Endothelial cell (in vitro differentiated cells): ENCODE measurements at regions not wholly inside any gene's neighbourhood (a gene's known extent, or its start where the extent isn't known, plus 50 kb on each side); places are given as distances from the start of the nearest gene placed in this dataset.

Source experiments
- DNase-seq: peaks from one replicate; pipeline ENCODE4 v3.0.0; 2021; ENCODE audit warnings: low spot score
- H3K27ac Mint-ChIP-seq: one replicate; pipeline ENCODE4 v1.8.0; 2021; ENCODE audit warnings: mixed read lengths, inconsistent platforms; ENCODE audit not compliant: unreplicated experiment
- H3K27me3 Mint-ChIP-seq: one replicate; pipeline ENCODE4 v1.8.0; 2021; ENCODE audit warnings: mild to moderate bottlenecking, moderate library complexity, mixed read lengths, inconsistent platforms; ENCODE audit not compliant: unreplicated experiment
- H3K36me3 Mint-ChIP-seq: one replicate; pipeline ENCODE4 v1.8.0; 2021; ENCODE audit warnings: mild to moderate bottlenecking, low read depth, mixed read lengths, inconsistent platforms; ENCODE audit not compliant: unreplicated experiment
- H3K4me1 Mint-ChIP-seq: one replicate; pipeline ENCODE4 v1.8.0; 2021; ENCODE audit warnings: mild to moderate bottlenecking, mixed read lengths, inconsistent platforms; ENCODE audit not compliant: unreplicated experiment
- H3K4me3 Mint-ChIP-seq: one replicate; pipeline ENCODE4 v1.8.0; 2021; ENCODE audit warnings: mild to moderate bottlenecking, mixed read lengths, inconsistent platforms; ENCODE audit not compliant: unreplicated experiment
- H3K9me3 Mint-ChIP-seq: one replicate; pipeline ENCODE4 v1.8.0; 2021; ENCODE audit warnings: mixed read lengths, inconsistent platforms; ENCODE audit not compliant: unreplicated experiment
- TF ChIP-seq, protein P1 (sequence below): fragments of 200-600 bp; sonication (generic); IDR thresholded peaks from one replicate; pipeline ENCODE4 v1.5.0; 2021; ENCODE audit warnings: antibody characterized with exemption; ENCODE audit not compliant: unreplicated experiment

DNA sequence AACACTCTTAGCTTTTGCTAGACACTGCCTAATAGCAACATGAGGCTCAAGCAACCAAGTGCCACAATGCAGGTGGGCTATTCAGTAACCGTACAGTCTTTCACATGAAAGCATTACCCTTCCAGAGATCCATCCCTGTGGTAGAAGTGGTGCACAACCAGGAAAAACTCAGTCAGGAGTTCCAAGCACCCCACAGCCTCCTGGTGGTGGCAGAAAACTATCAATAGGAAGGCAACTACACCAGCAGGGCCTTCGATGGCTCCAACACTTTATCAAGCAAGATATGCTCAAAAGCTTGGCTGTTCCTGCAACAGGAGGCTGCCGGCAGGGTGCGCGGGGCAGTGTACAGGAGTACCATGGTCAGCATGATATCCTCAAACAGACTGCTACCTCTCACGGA is 176.1 kb upstream of the DLGAP1 start:
- TF ChIP-seq, protein P1, sequence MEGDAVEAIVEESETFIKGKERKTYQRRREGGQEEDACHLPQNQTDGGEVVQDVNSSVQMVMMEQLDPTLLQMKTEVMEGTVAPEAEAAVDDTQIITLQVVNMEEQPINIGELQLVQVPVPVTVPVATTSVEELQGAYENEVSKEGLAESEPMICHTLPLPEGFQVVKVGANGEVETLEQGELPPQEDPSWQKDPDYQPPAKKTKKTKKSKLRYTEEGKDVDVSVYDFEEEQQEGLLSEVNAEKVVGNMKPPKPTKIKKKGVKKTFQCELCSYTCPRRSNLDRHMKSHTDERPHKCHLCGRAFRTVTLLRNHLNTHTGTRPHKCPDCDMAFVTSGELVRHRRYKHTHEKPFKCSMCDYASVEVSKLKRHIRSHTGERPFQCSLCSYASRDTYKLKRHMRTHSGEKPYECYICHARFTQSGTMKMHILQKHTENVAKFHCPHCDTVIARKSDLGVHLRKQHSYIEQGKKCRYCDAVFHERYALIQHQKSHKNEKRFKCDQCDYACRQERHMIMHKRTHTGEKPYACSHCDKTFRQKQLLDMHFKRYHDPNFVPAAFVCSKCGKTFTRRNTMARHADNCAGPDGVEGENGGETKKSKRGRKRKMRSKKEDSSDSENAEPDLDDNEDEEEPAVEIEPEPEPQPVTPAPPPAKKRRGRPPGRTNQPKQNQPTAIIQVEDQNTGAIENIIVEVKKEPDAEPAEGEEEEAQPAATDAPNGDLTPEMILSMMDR = no peak
- Mint-ChIP-seq H3K27me3 (no peaks in the 10 kb centered on the region), H3K36me3 (no peaks in the 10 kb centered on the region), H3K4me3 (no peak overlapping the region), H3K27ac (no peak overlapping the region), H3K4me1 (peaks cover 7% of the 10 kb centered on the region), H3K9me3 (no peaks in the 10 kb centered on the region)
- no peak for DNase-seq

DNA sequence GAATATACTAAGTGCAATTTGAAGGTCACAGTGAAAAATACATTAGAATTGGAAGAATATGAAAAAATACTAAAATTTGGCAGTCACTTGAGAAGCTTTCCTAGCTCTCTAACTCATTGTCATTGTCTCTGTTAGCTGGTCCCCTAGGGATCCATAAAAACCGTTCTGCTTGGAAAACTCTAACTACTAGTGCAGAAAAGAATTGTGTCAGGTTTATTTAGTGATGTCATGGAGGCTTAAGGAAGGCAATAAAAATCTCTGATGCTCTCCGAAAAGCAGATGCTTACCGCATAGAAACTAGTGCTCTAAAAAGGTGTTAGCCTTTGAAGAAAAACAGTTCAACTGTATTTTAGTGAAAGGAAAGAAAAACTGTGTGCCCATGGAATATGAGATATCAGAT is 150.1 kb upstream of the DLGAP1 start:
- TF ChIP-seq, protein P1 = no peak
- no peak overlapping the region for H3K27ac Mint-ChIP-seq
- H3K4me3 Mint-ChIP-seq = no peak overlapping the region
- no peaks in the 10 kb centered on the region for H3K4me1 Mint-ChIP-seq
- no peak for DNase-seq
- H3K36me3 Mint-ChIP-seq = no peaks in the 10 kb centered on the region
- no peaks in the 10 kb centered on the region for H3K9me3 Mint-ChIP-seq
- no peaks in the 10 kb centered on the region for H3K27me3 Mint-ChIP-seq

DNA sequence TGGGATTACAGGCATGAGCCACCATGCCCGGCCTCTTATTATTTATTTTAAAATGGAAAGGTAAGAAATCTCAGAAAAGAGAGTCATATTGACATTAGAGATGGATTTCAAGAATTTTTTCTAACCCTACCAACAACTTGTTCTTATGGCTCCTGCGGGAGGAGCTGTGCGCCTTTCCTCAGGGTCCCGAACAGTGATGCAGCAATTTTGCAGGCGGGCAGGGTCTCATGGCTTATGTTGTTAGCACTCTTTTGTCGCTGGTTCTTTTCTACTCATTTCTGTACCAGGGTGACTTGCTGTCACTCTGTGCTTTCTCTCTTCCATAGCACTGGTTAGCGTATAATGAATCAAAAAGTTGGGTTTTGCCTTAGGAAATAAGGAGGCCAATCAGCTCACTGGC is 148.8 kb upstream of the DLGAP1 start:
- Mint-ChIP-seq H3K36me3 (no peaks in the 10 kb centered on the region), H3K9me3 (no peaks in the 10 kb centered on the region), H3K4me1 (no peaks in the 10 kb centered on the region), H3K27ac (no peak overlapping the region), H3K27me3 (no peaks in the 10 kb centered on the region), H3K4me3 (no peak overlapping the region)
- TF ChIP-seq, protein P1 = no peak
- DNase-seq = no peak

DNA sequence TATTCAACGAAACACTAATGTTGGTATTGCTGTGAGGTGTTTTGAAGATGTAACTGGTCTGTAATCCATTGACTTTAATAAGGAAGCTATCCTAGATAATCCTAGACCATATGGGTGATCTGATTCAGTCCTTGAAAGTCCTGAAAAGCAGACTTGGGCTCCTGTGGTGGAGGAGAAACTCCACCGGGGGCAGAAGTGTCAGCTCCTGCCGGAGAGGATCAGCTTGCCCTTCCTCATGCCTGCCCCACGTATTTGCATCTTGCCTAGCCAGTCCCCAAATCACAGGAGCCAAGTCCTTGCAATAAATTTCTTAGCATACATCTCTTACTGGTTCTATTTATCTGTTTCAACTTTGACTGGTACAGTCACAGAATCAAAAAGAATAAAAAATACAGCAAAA is 144.2 kb upstream of the DLGAP1 start:
- no peak overlapping the region for H3K27ac Mint-ChIP-seq
- H3K4me1 Mint-ChIP-seq = no peaks in the 10 kb centered on the region
- H3K27me3 Mint-ChIP-seq = no peaks in the 10 kb centered on the region
- no peaks in the 10 kb centered on the region for H3K9me3 Mint-ChIP-seq
- H3K4me3 Mint-ChIP-seq = no peak overlapping the region
- peak; percentile 9 for DNase-seq
- TF ChIP-seq, protein P1 = no peak
- H3K36me3 Mint-ChIP-seq = no peaks in the 10 kb centered on the region

DNA sequence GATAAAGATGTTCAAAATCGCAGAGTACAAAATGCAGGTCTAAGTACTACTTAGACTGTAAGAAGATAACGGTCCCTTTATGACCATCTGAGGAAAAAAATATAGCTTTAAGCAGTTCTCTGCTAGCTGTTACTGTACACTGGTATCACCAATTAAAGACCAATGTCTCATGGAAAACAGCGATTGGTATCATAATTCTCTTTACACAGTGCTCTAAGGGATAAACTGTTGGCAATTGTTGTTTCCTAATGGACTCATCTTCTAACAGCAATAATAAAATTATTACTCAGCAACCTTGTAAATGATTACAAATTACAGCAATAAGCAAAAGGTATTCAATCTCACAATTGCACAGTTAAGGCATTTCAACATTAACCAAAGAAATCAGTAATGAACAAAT is 142.2 kb upstream of the DLGAP1 start:
- TF ChIP-seq, protein P1 = no peak
- no peak overlapping the region for H3K4me3 Mint-ChIP-seq
- no peaks in the 10 kb centered on the region for H3K4me1 Mint-ChIP-seq
- H3K36me3 Mint-ChIP-seq = no peaks in the 10 kb centered on the region
- H3K27me3 Mint-ChIP-seq = no peaks in the 10 kb centered on the region
- H3K9me3 Mint-ChIP-seq = no peaks in the 10 kb centered on the region
- DNase-seq = no peak
- H3K27ac Mint-ChIP-seq = no peak overlapping the region
